Esophagus squamous epithelium (tissue), 4 donors: ENCODE measurements at regions not wholly inside any gene's neighbourhood (a gene's known extent, or its start where the extent isn't known, plus 50 kb on each side); places are given as distances from the start of the nearest gene placed in this dataset.

Source experiments
- POLR2A ChIP-seq, 4 donors: fragments of 450-650 bp; IDR thresholded peaks; one replicate each; pipeline ENCODE4 v1.6.1; 2017; ENCODE audit warnings: antibody characterized with exemption in 4 of 4, mild to moderate bottlenecking in 4 of 4, moderate library complexity in 3 of 4
- TF ChIP-seq, protein P1 (sequence below), 6 experiments: fragments of 450-650 bp in 4 of 6; fragments of 200-600 bp in 2 of 6; sonication (generic) in 2 of 6; IDR thresholded peaks; one replicate each; pipeline ENCODE4 v1.5.1; 2016 to 2019; ENCODE audit warnings: antibody characterized with exemption in 6 of 6, mild to moderate bottlenecking in 4 of 6, moderate library complexity in 4 of 6

DNA sequence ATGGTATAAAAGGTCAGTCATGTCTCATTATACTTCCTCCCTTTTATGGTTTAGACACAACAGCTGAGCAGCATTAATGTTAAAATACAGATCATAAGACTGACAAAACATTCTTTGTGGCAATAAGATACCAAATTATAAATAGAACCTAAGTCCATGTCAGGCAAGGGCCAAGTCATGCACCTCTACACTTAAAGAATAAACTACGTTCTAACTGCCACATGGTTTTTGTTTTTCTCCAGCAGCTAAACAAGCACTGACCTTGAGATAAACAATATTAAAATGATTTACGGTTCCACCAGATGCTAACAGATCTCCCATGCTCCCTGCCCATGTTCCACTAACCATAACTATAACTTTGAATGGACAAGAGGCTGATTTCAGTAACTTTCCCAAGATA, 368.6 kb upstream of the TFPI start:
- no peak for TF ChIP-seq POLR2A (IDR thresholded peaks at IDR 0.05)
- TF ChIP-seq, protein P1, sequence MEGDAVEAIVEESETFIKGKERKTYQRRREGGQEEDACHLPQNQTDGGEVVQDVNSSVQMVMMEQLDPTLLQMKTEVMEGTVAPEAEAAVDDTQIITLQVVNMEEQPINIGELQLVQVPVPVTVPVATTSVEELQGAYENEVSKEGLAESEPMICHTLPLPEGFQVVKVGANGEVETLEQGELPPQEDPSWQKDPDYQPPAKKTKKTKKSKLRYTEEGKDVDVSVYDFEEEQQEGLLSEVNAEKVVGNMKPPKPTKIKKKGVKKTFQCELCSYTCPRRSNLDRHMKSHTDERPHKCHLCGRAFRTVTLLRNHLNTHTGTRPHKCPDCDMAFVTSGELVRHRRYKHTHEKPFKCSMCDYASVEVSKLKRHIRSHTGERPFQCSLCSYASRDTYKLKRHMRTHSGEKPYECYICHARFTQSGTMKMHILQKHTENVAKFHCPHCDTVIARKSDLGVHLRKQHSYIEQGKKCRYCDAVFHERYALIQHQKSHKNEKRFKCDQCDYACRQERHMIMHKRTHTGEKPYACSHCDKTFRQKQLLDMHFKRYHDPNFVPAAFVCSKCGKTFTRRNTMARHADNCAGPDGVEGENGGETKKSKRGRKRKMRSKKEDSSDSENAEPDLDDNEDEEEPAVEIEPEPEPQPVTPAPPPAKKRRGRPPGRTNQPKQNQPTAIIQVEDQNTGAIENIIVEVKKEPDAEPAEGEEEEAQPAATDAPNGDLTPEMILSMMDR (IDR thresholded peaks at IDR 0.05): no peak
